Smooth muscle cell (in vitro differentiated cells): ENCODE measurements at regions not wholly inside any gene's neighbourhood (a gene's known extent, or its start where the extent isn't known, plus 50 kb on each side); places are given as distances from the start of the nearest gene placed in this dataset.

ENCODE experiments used
- DNase-seq: peaks from one replicate; lab custom pipeline; 2025; ENCODE audit not compliant: unreplicated experiment; lab: John Stamatoyannopoulos, UW
- H2AFZ ChIP-seq: fragments of 200-600 bp; sonication (generic); 2 replicates; pipeline ENCODE4 v1.6.0; 2016; ENCODE audit warnings: antibody characterized with exemption, low read depth, mild to moderate bottlenecking
- H3F3A ChIP-seq: fragments of 200-600 bp; sonication (generic); 2 replicates; pipeline ENCODE4 v1.6.0; 2017; ENCODE audit warnings: antibody characterized with exemption, low read depth
- H3K27ac ChIP-seq: fragments of 200-600 bp; sonication (generic); 2 replicates; pipeline ENCODE4 v1.5.1; 2016; ENCODE audit warnings: low read depth, mild to moderate bottlenecking
- H3K27me3 ChIP-seq: fragments of 200-600 bp; sonication (generic); 2 replicates; pipeline ENCODE4 v1.6.1; 2016; ENCODE audit warnings: low read depth, mild to moderate bottlenecking
- H3K36me3 ChIP-seq: fragments of 200-600 bp; sonication (generic); 2 replicates; pipeline ENCODE4 v1.5.1; 2016; ENCODE audit warnings: low read depth
- H3K4me1 ChIP-seq: fragments of 200-600 bp; sonication (generic); 2 replicates; pipeline ENCODE4 v1.5.1; 2016; ENCODE audit warnings: low read depth
- H3K4me2 ChIP-seq: fragments of 200-600 bp; sonication (generic); 2 replicates; pipeline ENCODE4 v1.6.0; 2016; ENCODE audit warnings: mild to moderate bottlenecking
- H3K4me3 ChIP-seq: fragments of 200-600 bp; sonication (generic); 2 replicates; pipeline ENCODE4 v1.5.1; 2016; ENCODE audit warnings: mild to moderate bottlenecking
- H3K79me2 ChIP-seq: fragments of 200-600 bp; sonication (generic); 2 replicates; pipeline ENCODE4 v1.6.0; 2016; ENCODE audit warnings: low read depth, mild to moderate bottlenecking
- H3K9ac ChIP-seq: fragments of 200-600 bp; sonication (generic); 2 replicates; pipeline ENCODE4 v1.6.0; 2016; ENCODE audit warnings: low read depth
- H3K9me3 ChIP-seq: fragments of 200-600 bp; sonication (generic); replicated peaks from 2 replicates; pipeline ENCODE4 v1.5.1; 2016; ENCODE audit warnings: low read depth
- H4K20me1 ChIP-seq: fragments of 200-600 bp; sonication (generic); 2 replicates; pipeline ENCODE4 v1.6.0; 2016; ENCODE audit warnings: low read depth
- WGBS: methylation state at CpG from one replicate; pipeline ENCODE4 v1.1.7; 2016; ENCODE audit warnings: low lambda C conversion rate; 5-methylcytosine and 5-hydroxymethylcytosine counted together
- TF ChIP-seq, protein P1 (sequence below): fragments of 200-600 bp; sonication (generic); IDR thresholded peaks from 2 replicates; pipeline ENCODE4 v1.5.1; 2017; ENCODE audit warnings: borderline replicate concordance, mild to moderate bottlenecking, antibody characterized with exemption; ENCODE audit not compliant: insufficient read depth, poor library complexity, severe bottlenecking

DNA sequence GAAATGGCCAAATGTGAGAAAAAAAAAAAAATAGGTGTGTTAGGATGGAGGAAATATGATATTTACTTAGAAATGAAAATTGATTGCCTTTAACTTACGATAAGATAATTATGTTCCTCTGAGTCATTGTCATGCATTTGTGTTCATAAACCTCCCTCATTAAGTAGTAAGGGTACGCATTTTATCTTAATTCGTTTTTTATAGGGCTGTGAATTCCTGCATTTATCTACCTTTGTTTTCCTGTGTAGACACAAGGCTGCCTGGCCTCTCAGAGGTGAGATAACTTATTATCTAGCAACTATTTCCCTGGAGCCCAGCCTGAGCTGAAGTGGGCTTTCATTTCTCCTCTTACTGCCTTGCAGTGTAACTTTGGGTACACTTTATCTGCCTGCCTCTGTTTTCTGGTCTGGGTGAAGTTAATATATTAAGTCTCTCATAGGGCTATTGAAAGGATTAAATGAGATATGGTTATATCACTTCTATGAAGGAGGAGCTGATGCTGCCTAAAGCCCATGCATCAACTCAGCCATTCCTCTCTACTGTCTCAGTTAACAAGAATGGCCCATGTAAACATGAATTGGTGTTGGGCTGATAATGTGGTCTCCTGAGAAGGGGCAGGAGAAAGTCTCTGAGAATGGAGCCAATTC lies 103.8 kb upstream of the KLF4 start:
- Histone ChIP-seq H4K20me1 (no peaks in the 10 kb centered on the region), H3K9me3 (no peaks in the 10 kb centered on the region), H3K36me3 (no peaks in the 10 kb centered on the region), H3K79me2 (no peaks in the 10 kb centered on the region), H3K27me3 (no peaks in the 10 kb centered on the region), H3K4me3 (no peak overlapping the region), H2AFZ (no peak overlapping the region), H3K4me2 (no peak overlapping the region), H3K27ac (no peak overlapping the region), H3K4me1 (no peaks in the 10 kb centered on the region), H3F3A (no peaks in the 10 kb centered on the region), H3K9ac (no peak overlapping the region)
- no peak for DNase-seq
- WGBS, result 54% methylated on average over 3 of the region's 3 CpGs
- TF ChIP-seq, protein P1, sequence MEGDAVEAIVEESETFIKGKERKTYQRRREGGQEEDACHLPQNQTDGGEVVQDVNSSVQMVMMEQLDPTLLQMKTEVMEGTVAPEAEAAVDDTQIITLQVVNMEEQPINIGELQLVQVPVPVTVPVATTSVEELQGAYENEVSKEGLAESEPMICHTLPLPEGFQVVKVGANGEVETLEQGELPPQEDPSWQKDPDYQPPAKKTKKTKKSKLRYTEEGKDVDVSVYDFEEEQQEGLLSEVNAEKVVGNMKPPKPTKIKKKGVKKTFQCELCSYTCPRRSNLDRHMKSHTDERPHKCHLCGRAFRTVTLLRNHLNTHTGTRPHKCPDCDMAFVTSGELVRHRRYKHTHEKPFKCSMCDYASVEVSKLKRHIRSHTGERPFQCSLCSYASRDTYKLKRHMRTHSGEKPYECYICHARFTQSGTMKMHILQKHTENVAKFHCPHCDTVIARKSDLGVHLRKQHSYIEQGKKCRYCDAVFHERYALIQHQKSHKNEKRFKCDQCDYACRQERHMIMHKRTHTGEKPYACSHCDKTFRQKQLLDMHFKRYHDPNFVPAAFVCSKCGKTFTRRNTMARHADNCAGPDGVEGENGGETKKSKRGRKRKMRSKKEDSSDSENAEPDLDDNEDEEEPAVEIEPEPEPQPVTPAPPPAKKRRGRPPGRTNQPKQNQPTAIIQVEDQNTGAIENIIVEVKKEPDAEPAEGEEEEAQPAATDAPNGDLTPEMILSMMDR, result no peak

DNA sequence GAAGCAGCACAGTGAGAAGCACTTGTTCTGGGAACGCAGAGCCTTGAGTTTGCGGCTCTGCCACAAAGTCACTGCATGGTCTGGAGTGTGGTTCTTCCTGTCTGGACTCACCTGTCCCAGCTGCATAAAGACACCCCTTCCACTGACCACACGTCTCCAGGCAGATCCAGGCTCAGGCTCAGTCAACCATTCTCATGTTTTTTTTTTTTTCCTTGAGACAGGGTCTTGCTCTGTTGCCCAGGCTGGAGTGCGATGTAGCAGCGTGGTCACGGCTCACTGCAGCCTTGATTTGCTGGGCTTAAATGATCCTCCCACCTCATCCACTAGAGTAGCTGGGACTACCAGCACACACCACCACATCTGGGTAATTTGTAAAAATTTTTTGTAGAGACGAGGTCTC lies 102.9 kb upstream of the KLF4 start:
- WGBS, result 92% methylated on average over 7 of the region's 7 CpGs
- H3K4me1 ChIP-seq, result no peaks in the 10 kb centered on the region
- H3K27ac ChIP-seq, result no peak overlapping the region
- H3K79me2 ChIP-seq, result no peaks in the 10 kb centered on the region
- H2AFZ ChIP-seq, result no peak overlapping the region
- H3F3A ChIP-seq, result no peaks in the 10 kb centered on the region
- no peak overlapping the region for H3K4me2 ChIP-seq
- no peaks in the 10 kb centered on the region for H3K9me3 ChIP-seq
- TF ChIP-seq, protein P1, result no peak
- DNase-seq, result no peak
- H4K20me1 ChIP-seq, result no peaks in the 10 kb centered on the region
- no peaks in the 10 kb centered on the region for H3K27me3 ChIP-seq
- no peaks in the 10 kb centered on the region for H3K36me3 ChIP-seq
- no peak overlapping the region for H3K4me3 ChIP-seq
- no peak overlapping the region for H3K9ac ChIP-seq

DNA sequence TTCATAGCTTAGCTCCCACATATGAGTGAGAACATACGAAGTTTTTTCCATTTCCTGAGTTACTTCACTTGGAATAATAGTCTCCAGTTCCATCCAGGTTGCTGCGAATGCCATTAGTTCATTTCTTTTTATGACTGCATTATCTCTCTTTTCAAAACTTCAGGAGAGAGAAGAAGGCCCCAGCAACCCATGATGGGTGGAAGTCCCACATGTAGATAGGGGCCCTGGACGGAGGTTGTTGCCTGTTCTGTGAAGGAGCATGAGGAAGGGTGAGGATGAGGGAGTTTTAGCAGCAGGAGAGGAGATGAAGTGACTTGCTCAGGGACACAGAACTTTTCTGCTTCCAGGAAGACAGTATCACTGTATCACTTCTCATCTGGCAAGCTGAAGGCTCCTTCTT lies 102.2 kb upstream of the KLF4 start:
- H3K4me1 ChIP-seq, result no peaks in the 10 kb centered on the region
- H3K9ac ChIP-seq, result no peak overlapping the region
- H3K4me2 ChIP-seq, result no peak overlapping the region
- H3K79me2 ChIP-seq, result no peaks in the 10 kb centered on the region
- no peaks in the 10 kb centered on the region for H3K36me3 ChIP-seq
- 88% methylated on average over 3 of the region's 3 CpGs for WGBS
- H3F3A ChIP-seq, result no peaks in the 10 kb centered on the region
- no peak overlapping the region for H2AFZ ChIP-seq
- H4K20me1 ChIP-seq, result no peaks in the 10 kb centered on the region
- no peaks in the 10 kb centered on the region for H3K27me3 ChIP-seq
- DNase-seq, result no peak
- no peaks in the 10 kb centered on the region for H3K9me3 ChIP-seq
- TF ChIP-seq, protein P1, result no peak
- H3K27ac ChIP-seq, result no peak overlapping the region
- H3K4me3 ChIP-seq, result no peak overlapping the region

DNA sequence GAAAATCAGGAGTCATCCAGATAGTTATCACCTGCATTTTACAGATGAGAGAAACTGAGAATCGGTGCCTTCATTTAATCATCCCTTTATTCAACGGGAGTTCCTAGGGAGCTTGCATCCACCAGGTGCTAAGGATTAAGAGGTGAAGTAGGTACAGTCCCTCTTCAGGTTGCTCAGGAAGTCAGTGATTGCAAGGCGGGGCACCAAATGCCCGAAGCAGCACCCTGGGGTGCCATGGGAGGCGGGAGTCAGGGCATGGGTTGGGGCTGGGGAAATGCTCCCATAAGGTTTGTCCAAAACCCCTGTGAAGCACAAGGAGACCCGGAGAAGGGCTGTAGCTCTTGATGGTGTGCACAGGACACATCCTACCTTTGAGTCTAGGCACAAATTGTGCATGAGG lies 98.8 kb upstream of the KLF4 start:
- DNase-seq, result no peak
- Histone ChIP-seq H3K9ac (no peak overlapping the region), H3K4me3 (no peak overlapping the region), H3K9me3 (no peaks in the 10 kb centered on the region), H3K4me2 (no peak overlapping the region), H3K79me2 (no peaks in the 10 kb centered on the region), H3K27me3 (no peaks in the 10 kb centered on the region), H3K27ac (no peak overlapping the region), H3K4me1 (no peaks in the 10 kb centered on the region), H4K20me1 (no peaks in the 10 kb centered on the region), H2AFZ (no peak overlapping the region), H3K36me3 (no peaks in the 10 kb centered on the region), H3F3A (no peaks in the 10 kb centered on the region)
- WGBS, result 89% methylated on average over 6 of the region's 6 CpGs
- TF ChIP-seq, protein P1, result no peak
